Muscle layer of colon (tissue), 2 donors: ENCODE measurements at regions not wholly inside any gene's neighbourhood (a gene's known extent, or its start where the extent isn't known, plus 50 kb on each side); places are given as distances from the start of the nearest gene placed in this dataset.
"Not testable (repeated sequence)": the region's sequence is repeated elsewhere in the genome, so short reads cannot be mapped to it uniquely, and the experiment has no call there.

ENCODE experiments used
- H3K27ac ChIP-seq: one replicate; pipeline ENCODE4 v1.7.0; 2013; ENCODE audit warnings: low read depth, mild to moderate bottlenecking, low read length, moderate library complexity
- H3K27me3 ChIP-seq, 2 donors: one replicate each; pipeline ENCODE4 v1.7.0; 2013; ENCODE audit warnings: low read length in 2 of 2, mild to moderate bottlenecking in 2 of 2; ENCODE audit not compliant: insufficient read depth in 2 of 2, control insufficient read depth in 1 of 2
- H3K36me3 ChIP-seq: one replicate; pipeline ENCODE4 v1.7.0; 2013; ENCODE audit warnings: mild to moderate bottlenecking, low read length; ENCODE audit not compliant: insufficient read depth
- H3K4me1 ChIP-seq: one replicate; pipeline ENCODE4 v1.7.0; 2013; ENCODE audit warnings: mild to moderate bottlenecking, low read length; ENCODE audit not compliant: insufficient read depth
- H3K4me3 ChIP-seq, 2 donors: one replicate each; pipeline ENCODE4 v1.7.0; 2013; ENCODE audit warnings: low read length in 2 of 2, low read depth in 1 of 2, mild to moderate bottlenecking in 1 of 2, moderate library complexity in 1 of 2
- H3K9ac ChIP-seq: one replicate; pipeline ENCODE4 v1.7.0; 2013; ENCODE audit warnings: low read length
- H3K9me3 ChIP-seq: one replicate; pipeline ENCODE4 v1.7.0; 2013; ENCODE audit warnings: mild to moderate bottlenecking, low read length
- donor health status: abdominal sarcoma.
- donor health status: Adenocarcinoma of cecum.

DNA sequence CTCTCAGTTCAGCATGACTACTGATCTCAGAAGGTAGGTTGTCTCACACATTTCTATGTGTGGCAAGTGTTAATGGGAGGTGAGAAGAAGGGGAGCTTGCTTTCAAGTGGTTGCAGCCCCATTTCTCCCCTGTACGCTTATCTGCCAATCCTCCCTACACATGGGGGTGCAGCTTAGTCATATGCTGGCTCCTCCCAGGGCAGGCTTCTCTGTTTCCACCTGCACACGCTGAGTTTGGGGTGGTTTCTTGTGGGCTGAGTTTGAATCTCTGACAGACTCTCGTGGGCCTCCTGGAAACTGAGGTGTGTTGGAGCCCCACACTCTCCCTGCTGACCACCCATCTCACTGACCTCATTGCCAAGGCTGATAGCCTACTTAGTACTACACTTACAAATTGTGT lies 435.8 kb upstream of the MTPN start:
- H3K9ac ChIP-seq = no peak overlapping the region
- H3K36me3 ChIP-seq = no peaks in the 10 kb centered on the region

DNA sequence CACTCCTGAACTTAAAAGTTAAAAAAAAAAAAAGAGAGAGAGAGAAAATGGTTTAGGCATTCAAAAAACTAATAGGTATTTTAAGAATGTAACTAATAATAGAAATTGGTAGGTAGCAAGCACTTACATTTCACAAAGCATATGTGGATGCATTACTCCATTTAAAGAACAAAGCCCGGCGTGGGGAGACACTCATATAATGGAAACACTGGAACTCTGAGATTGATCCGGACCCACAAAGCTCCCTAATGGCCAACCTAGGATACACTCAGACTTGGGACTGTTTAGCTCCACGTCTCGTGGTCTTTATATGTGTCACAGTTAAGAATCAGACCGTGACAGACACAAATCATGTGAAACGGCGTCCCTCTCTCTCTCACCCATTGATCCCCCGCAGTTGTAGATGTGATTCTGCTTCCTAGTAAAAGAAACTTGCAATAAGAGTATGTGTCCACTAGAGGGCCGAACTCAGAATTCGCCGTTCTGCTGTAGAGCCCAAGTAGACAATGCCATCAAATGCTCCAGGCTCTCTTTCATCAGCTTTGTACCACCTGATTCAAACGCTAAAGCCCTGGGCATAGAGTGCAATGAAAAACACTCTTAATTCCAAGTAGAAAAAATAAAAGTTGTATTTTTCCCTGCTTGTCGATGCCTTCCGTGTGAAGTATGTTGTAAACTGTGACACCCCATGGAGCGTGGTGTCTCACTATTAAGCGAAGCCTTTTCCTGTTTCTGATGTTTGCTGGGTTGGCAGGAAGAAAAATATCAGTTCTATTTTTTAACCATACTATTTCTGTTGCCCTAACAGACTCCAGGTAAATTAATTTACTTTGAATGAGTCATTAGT lies 429.0 kb upstream of the MTPN start:
- Histone ChIP-seq H3K4me1 (peaks cover 8% of the 10 kb centered on the region), H3K9ac (no peak overlapping the region), H3K27ac (no peak overlapping the region), H3K27me3 (no peaks in the 10 kb centered on the region), H3K4me3 (no peak overlapping the region), H3K9me3 (no peaks in the 10 kb centered on the region), H3K36me3 (no peaks in the 10 kb centered on the region)

More for the DNA sequence above, 435.8 kb upstream of the MTPN start:
- Histone ChIP-seq H3K4me3 (no peak overlapping the region), H3K4me1 (no peaks in the 10 kb centered on the region), H3K27me3 (no peaks in the 10 kb centered on the region), H3K9me3 (no peaks in the 10 kb centered on the region), H3K27ac (no peak overlapping the region)

GRCh38 chr7:136403591-136403990 lies 426.4 kb upstream of the MTPN start:
- no peaks in the 10 kb centered on the region for H3K36me3 ChIP-seq
- no peaks in the 10 kb centered on the region for H3K9me3 ChIP-seq
- H3K4me3 ChIP-seq = no peak overlapping the region
- H3K27me3 ChIP-seq = no peaks in the 10 kb centered on the region
- H3K27ac ChIP-seq = no peak overlapping the region
- H3K9ac ChIP-seq = no peak overlapping the region
- peaks cover 8% of the 10 kb centered on the region for H3K4me1 ChIP-seq

DNA sequence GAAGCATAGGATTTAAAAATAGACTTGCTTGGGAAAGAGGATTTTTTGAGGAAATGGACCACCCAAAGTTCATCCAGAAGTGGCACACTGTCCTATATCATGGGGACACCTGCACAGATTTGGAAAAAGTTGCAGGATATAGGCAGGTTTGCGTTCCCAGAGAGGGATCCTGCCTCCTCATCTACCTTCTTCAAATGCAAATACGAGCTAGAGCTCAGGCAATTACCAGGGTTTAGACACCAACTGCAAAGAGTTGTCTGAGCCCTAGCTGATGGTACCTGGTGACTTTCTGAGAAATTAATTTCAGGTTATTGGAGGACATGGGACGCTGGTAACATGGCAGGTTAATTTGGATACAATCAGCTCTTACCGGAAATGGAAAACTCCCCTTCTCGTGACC lies 423.7 kb upstream of the MTPN start:
- no peak overlapping the region for H3K9ac ChIP-seq
- H3K4me3 ChIP-seq = no peak overlapping the region
- H3K9me3 ChIP-seq = no peaks in the 10 kb centered on the region
- no peaks in the 10 kb centered on the region for H3K27me3 ChIP-seq
- H3K27ac ChIP-seq = no peak overlapping the region
- H3K4me1 ChIP-seq = no peaks in the 10 kb centered on the region
- no peaks in the 10 kb centered on the region for H3K36me3 ChIP-seq

DNA sequence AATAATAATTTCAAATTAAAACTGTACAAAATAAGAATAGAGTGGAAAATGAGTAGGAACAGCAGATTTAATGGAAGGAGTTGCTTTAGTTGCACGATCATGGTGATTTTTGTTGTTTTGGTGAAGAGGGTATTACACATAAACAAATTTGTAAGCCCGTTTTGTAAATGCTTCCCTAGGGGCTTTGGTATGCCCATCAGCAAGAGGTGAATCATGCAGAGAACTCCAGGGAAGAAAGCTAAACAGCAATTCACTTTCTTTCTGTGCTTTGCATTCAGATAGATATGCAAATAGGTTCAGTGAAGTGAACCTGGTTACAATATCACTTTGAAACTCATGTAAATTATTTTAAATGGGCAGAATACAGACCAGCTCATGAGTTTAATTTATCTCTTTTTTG lies 422.2 kb upstream of the MTPN start:
- Histone ChIP-seq H3K4me3 (no peak overlapping the region), H3K9ac (no peak overlapping the region), H3K27me3 (no peaks in the 10 kb centered on the region), H3K27ac (no peak overlapping the region), H3K9me3 (no peaks in the 10 kb centered on the region), H3K4me1 (no peaks in the 10 kb centered on the region), H3K36me3 (no peaks in the 10 kb centered on the region)

DNA sequence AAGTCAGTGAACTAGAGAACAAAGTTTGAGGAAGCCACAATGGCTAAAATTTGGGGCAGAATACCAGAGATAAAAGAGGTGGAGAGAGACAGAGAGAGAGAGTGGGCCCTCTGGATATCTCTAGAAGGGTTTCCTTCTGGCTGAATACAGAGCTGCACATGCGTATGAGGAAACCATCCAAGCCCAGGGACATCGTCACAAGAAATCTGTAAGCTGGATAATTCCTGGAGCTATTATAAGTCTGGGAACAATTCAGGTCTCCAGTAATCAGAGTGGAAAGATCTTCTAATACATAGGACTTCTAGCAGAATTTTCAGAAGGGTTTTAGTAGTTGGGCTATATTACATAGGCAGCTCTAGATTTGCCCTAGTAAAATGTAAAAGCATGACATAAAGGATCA lies 415.7 kb upstream of the MTPN start:
- H3K4me3 ChIP-seq = no peak overlapping the region
- no peaks in the 10 kb centered on the region for H3K4me1 ChIP-seq
- H3K36me3 ChIP-seq = no peaks in the 10 kb centered on the region
- no peaks in the 10 kb centered on the region for H3K9me3 ChIP-seq
- no peak overlapping the region for H3K9ac ChIP-seq
- no peaks in the 10 kb centered on the region for H3K27me3 ChIP-seq
- no peak overlapping the region for H3K27ac ChIP-seq

DNA sequence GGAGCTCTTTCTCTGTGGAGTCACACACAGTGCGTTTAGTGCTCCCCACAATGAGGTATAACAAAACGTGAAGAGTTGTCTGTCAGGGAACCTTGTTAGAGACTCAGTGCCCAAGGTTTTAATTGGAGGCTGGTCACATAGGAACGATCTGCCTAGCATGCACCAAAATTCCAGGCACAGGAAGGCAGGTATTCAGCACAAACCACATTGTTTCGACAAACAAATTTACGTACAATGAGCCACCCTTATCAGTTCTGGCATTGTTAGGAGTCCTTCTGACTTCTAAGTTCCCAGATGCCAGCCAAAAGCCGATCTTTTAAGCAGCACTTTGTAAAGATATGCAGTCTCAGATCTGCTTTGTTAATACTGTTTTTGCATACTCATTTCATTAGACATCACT lies 414.2 kb upstream of the MTPN start:
- Histone ChIP-seq H3K9me3 (no peaks in the 10 kb centered on the region), H3K4me3 (no peak overlapping the region), H3K9ac (no peak overlapping the region), H3K36me3 (no peaks in the 10 kb centered on the region), H3K27me3 (no peaks in the 10 kb centered on the region), H3K4me1 (no peaks in the 10 kb centered on the region), H3K27ac (no peak overlapping the region)

GRCh38 chr7:136389933-136390332 lies 412.8 kb upstream of the MTPN start:
- Histone ChIP-seq H3K9me3 (no peaks in the 10 kb centered on the region), H3K27me3 (no peaks in the 10 kb centered on the region)

GRCh38 chr7:136386876-136387275 lies 409.7 kb upstream of the MTPN start:
- no peaks in the 10 kb centered on the region for H3K9me3 ChIP-seq

More at GRCh38 chr7:136389933-136390332, 412.8 kb upstream of the MTPN start:
- H3K27ac ChIP-seq = no peak overlapping the region
- no peak overlapping the region for H3K4me3 ChIP-seq
- no peaks in the 10 kb centered on the region for H3K4me1 ChIP-seq
- no peaks in the 10 kb centered on the region for H3K36me3 ChIP-seq
- H3K9ac ChIP-seq = no peak overlapping the region

GRCh38 chr7:136371409-136371808 lies 394.2 kb upstream of the MTPN start:
- not testable (repeated sequence) for H3K4me3 ChIP-seq, H3K27me3 ChIP-seq, H3K9me3 ChIP-seq, H3K9ac ChIP-seq, H3K36me3 ChIP-seq, H3K27ac ChIP-seq, H3K4me1 ChIP-seq

More at GRCh38 chr7:136386876-136387275, 409.7 kb upstream of the MTPN start:
- Histone ChIP-seq H3K36me3 (no peaks in the 10 kb centered on the region), H3K4me3 (no peak overlapping the region), H3K27ac (no peak overlapping the region), H3K27me3 (no peaks in the 10 kb centered on the region), H3K9ac (no peak overlapping the region), H3K4me1 (no peaks in the 10 kb centered on the region)

- Histone ChIP-seq H3K27ac (no peak overlapping the region), H3K27me3 (no peaks in the 10 kb centered on the region), H3K9me3 (no peaks in the 10 kb centered on the region), H3K4me3 (no peak overlapping the region), H3K9ac (no peak overlapping the region), H3K4me1 (no peaks in the 10 kb centered on the region), H3K36me3 (no peaks in the 10 kb centered on the region)
These were observed 393.0 kb upstream of the MTPN start for GRCh38 chr7:136370137-136370536.

GRCh38 chr7:136369225-136369624 lies 392.1 kb upstream of the MTPN start:
- no peaks in the 10 kb centered on the region for H3K27me3 ChIP-seq
- no peaks in the 10 kb centered on the region for H3K4me1 ChIP-seq
- H3K27ac ChIP-seq = no peak overlapping the region
- H3K4me3 ChIP-seq = no peak overlapping the region
- H3K36me3 ChIP-seq = no peaks in the 10 kb centered on the region
- H3K9me3 ChIP-seq = no peaks in the 10 kb centered on the region
- no peak overlapping the region for H3K9ac ChIP-seq
